ENCODE measurements at regions not wholly inside any gene's neighbourhood (a gene's known extent, or its start where the extent isn't known, plus 50 kb on each side); places are given as distances from the start of the nearest gene placed in this dataset.
"Not testable (repeated sequence)": the region's sequence is repeated elsewhere in the genome, so short reads cannot be mapped to it uniquely, and the experiment has no call there.

DNA sequence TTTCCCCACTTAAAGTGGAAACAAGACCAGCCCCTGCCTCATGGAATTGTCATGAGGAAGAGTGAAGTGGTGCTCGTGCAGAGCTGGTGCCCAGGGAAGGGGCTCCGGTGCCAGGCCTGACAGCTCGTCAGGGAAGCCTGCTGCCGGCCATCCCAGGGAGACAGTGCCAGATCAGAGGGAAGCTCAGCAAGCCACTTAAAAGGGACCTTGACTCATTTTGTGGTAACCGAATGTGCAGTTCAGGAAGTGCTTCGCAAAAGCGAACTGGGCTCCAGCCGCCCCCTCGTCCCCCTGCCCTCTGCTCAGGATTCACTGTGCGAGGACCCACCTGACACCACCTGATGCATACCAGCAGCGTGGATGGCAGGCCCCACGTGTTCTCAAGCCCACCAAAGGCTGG is 209.6 kb upstream of the PLGLB2 start:
- not testable (repeated sequence) for TF ChIP-seq BACH2 (CRISPR knock-in tag; IDR thresholded peaks at IDR 0.05; ENCODE audit: borderline replicate concordance); ZNF565 (CRISPR knock-in tag; conservative IDR thresholded peaks at IDR 0.05; ENCODE audit: low read depth); ZNF8 (CRISPR knock-in tag; IDR thresholded peaks at IDR 0.05); TCF4 (CRISPR knock-in tag; IDR thresholded peaks at IDR 0.05; ENCODE audit: borderline replicate concordance); PATZ1 (CRISPR knock-in tag; IDR thresholded peaks at IDR 0.05; ENCODE audit: borderline replicate concordance)

Measured in SK-N-SH treated with all-trans-retinoic acid at 6 μM for 48 hours (cell line).